MG63 (cell line): ENCODE measurements at regions not wholly inside any gene's neighbourhood (a gene's known extent, or its start where the extent isn't known, plus 50 kb on each side); places are given as distances from the start of the nearest gene placed in this dataset.

ENCODE experiments used
- DNase-seq: peaks from one replicate; pipeline ENCODE4 v3.0.0-alpha.2; 2020
- H3K27me3 ChIP-seq: fragments of 250-450 bp; sonication (Bioruptor Pico); 2 replicates; pipeline ENCODE4 v1.5.1; 2020; ENCODE audit warnings: mild to moderate bottlenecking, moderate library complexity
- H3K36me3 ChIP-seq: fragments of 250-450 bp; sonication (Bioruptor Pico); 2 replicates; pipeline ENCODE4 v1.5.1; 2020; ENCODE audit warnings: mild to moderate bottlenecking, moderate library complexity
- H3K4me3 ChIP-seq: fragments of 250-450 bp; sonication (Bioruptor Pico); 2 replicates; pipeline ENCODE4 v1.5.1; 2020; ENCODE audit warnings: mild to moderate bottlenecking, moderate library complexity
- H3K9me3 ChIP-seq: fragments of 250-450 bp; sonication (Bioruptor Pico); 2 replicates; pipeline ENCODE4 v1.5.1; 2020; ENCODE audit warnings: mild to moderate bottlenecking, moderate library complexity

GRCh38 chr6:87847135-87847829, 145.2 kb upstream of the AKIRIN2 start:
- H3K9me3 ChIP-seq = no peaks in the 10 kb centered on the region
- no peaks in the 10 kb centered on the region for H3K36me3 ChIP-seq
- no peak overlapping the region for H3K4me3 ChIP-seq
- peaks cover 3% of the 10 kb centered on the region; the same call in 1 of the 2 replicates for H3K27me3 ChIP-seq
- no peak for DNase-seq

- no peaks in the 10 kb centered on the region for H3K36me3 ChIP-seq
Observed at GRCh38 chr6:87846434-87846833, 144.4 kb upstream of the AKIRIN2 start.

GRCh38 chr6:87840324-87840723, 138.3 kb upstream of the AKIRIN2 start:
- H3K27me3 ChIP-seq = no peaks in the 10 kb centered on the region
- no peaks in the 10 kb centered on the region for H3K36me3 ChIP-seq
- no peak overlapping the region for H3K4me3 ChIP-seq
- DNase-seq = no peak
- H3K9me3 ChIP-seq = peaks cover 5% of the 10 kb centered on the region; the same call in 1 of the 2 replicates

More at GRCh38 chr6:87846434-87846833, 144.4 kb upstream of the AKIRIN2 start:
- Histone ChIP-seq H3K27me3 (no peaks in the 10 kb centered on the region; the same call in 1 of the 2 replicates), H3K9me3 (no peaks in the 10 kb centered on the region), H3K4me3 (no peak overlapping the region)
- DNase-seq = no peak

GRCh38 chr6:87837876-87838275, 135.8 kb upstream of the AKIRIN2 start:
- no peak for DNase-seq
- H3K9me3 ChIP-seq = peaks cover 5% of the 10 kb centered on the region; the same call in 1 of the 2 replicates
- H3K36me3 ChIP-seq = no peaks in the 10 kb centered on the region
- H3K27me3 ChIP-seq = no peaks in the 10 kb centered on the region
- H3K4me3 ChIP-seq = no peak overlapping the region

- no peak overlapping the region for H3K4me3 ChIP-seq
- DNase-seq = no peak
- H3K9me3 ChIP-seq = peaks cover 5% of the 10 kb centered on the region; the same call in 1 of the 2 replicates
- H3K36me3 ChIP-seq = no peaks in the 10 kb centered on the region
- H3K27me3 ChIP-seq = no peaks in the 10 kb centered on the region
Observed at GRCh38 chr6:87837444-87837843, 135.4 kb upstream of the AKIRIN2 start.

- DNase-seq = no peak
- H3K36me3 ChIP-seq = no peaks in the 10 kb centered on the region
- no peaks in the 10 kb centered on the region for H3K9me3 ChIP-seq
- no peaks in the 10 kb centered on the region for H3K27me3 ChIP-seq
- peak overlapping the region; percentile 34 for H3K4me3 ChIP-seq
Observed at GRCh38 chr6:87832025-87832825, 130.2 kb upstream of the AKIRIN2 start.

GRCh38 chr6:87830907-87831306, 128.9 kb upstream of the AKIRIN2 start:
- no peaks in the 10 kb centered on the region for H3K27me3 ChIP-seq
- H3K36me3 ChIP-seq = no peaks in the 10 kb centered on the region
- no peaks in the 10 kb centered on the region for H3K9me3 ChIP-seq
- DNase-seq = no peak
- H3K4me3 ChIP-seq = no peak overlapping the region

- DNase-seq = no peak
- Histone ChIP-seq H3K36me3 (no peaks in the 10 kb centered on the region), H3K27me3 (no peaks in the 10 kb centered on the region), H3K9me3 (no peaks in the 10 kb centered on the region), H3K4me3 (no peak overlapping the region)
Observed at GRCh38 chr6:87829622-87830121, 127.6 kb upstream of the AKIRIN2 start.

- Histone ChIP-seq H3K4me3 (no peak overlapping the region), H3K27me3 (no peaks in the 10 kb centered on the region), H3K9me3 (no peaks in the 10 kb centered on the region), H3K36me3 (no peaks in the 10 kb centered on the region)
- DNase-seq = no peak
Observed at GRCh38 chr6:87828044-87828443, 126.0 kb upstream of the AKIRIN2 start.

GRCh38 chr6:87827346-87827745, 125.3 kb upstream of the AKIRIN2 start:
- Histone ChIP-seq H3K9me3 (no peaks in the 10 kb centered on the region), H3K36me3 (no peaks in the 10 kb centered on the region), H3K4me3 (no peak overlapping the region), H3K27me3 (no peaks in the 10 kb centered on the region)
- DNase-seq = no peak

GRCh38 chr6:87826424-87826823, 124.4 kb upstream of the AKIRIN2 start:
- Histone ChIP-seq H3K27me3 (no peaks in the 10 kb centered on the region), H3K36me3 (no peaks in the 10 kb centered on the region), H3K4me3 (no peak overlapping the region), H3K9me3 (no peaks in the 10 kb centered on the region)
- no peak for DNase-seq

- H3K36me3 ChIP-seq = no peaks in the 10 kb centered on the region
- H3K9me3 ChIP-seq = no peaks in the 10 kb centered on the region
- DNase-seq = no peak
- H3K4me3 ChIP-seq = no peak overlapping the region
- no peaks in the 10 kb centered on the region for H3K27me3 ChIP-seq
Observed at GRCh38 chr6:87825821-87826221, 123.8 kb upstream of the AKIRIN2 start.

GRCh38 chr6:87824958-87825491, 123.0 kb upstream of the AKIRIN2 start:
- Histone ChIP-seq H3K9me3 (no peaks in the 10 kb centered on the region), H3K4me3 (no peak overlapping the region), H3K27me3 (no peaks in the 10 kb centered on the region), H3K36me3 (no peaks in the 10 kb centered on the region)
- no peak for DNase-seq

- H3K9me3 ChIP-seq = no peaks in the 10 kb centered on the region
- H3K4me3 ChIP-seq = no peak overlapping the region
- H3K36me3 ChIP-seq = no peaks in the 10 kb centered on the region
- H3K27me3 ChIP-seq = no peaks in the 10 kb centered on the region
- DNase-seq = no peak
Observed at GRCh38 chr6:87822011-87822410, 120.0 kb upstream of the AKIRIN2 start.

GRCh38 chr6:87820343-87820984, 118.4 kb upstream of the AKIRIN2 start:
- H3K36me3 ChIP-seq = no peaks in the 10 kb centered on the region
- no peak overlapping the region for H3K4me3 ChIP-seq
- no peak for DNase-seq
- H3K27me3 ChIP-seq = no peaks in the 10 kb centered on the region; the same call in 1 of the 2 replicates
- no peaks in the 10 kb centered on the region for H3K9me3 ChIP-seq

GRCh38 chr6:87817183-87817582, 115.2 kb upstream of the AKIRIN2 start:
- DNase-seq = peak; percentile 4
- Histone ChIP-seq H3K27me3 (no peaks in the 10 kb centered on the region; the same call in 1 of the 2 replicates), H3K4me3 (no peak overlapping the region), H3K36me3 (no peaks in the 10 kb centered on the region), H3K9me3 (no peaks in the 10 kb centered on the region)

GRCh38 chr6:87815449-87815848, 113.4 kb upstream of the AKIRIN2 start:
- Histone ChIP-seq H3K36me3 (no peaks in the 10 kb centered on the region), H3K27me3 (no peaks in the 10 kb centered on the region; the same call in 1 of the 2 replicates), H3K4me3 (no peak overlapping the region), H3K9me3 (no peaks in the 10 kb centered on the region)
- no peak for DNase-seq
